ENCODE measurements at regions not wholly inside any gene's neighbourhood (a gene's known extent, or its start where the extent isn't known, plus 50 kb on each side); places are given as distances from the start of the nearest gene placed in this dataset.
"Not testable (repeated sequence)": the region's sequence is repeated elsewhere in the genome, so short reads cannot be mapped to it uniquely, and the experiment has no call there.

DNA sequence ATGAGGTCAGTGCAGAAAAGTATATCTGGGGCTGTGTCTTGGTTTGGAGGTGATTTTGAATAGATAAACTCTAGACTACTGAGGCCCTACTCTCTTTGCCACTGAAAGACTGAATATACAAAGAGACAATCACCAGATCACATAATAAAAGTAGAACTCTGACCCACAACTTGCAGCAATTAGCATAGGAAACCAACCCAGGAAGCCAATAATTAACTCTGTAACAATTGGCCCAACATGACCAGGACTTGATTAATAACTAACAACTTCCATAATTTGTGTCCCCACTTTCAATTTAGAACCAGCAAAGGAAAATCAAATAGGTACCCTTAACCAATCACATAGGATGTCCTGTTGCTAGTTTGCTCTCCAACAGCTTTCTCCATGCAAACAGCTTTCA, 1104.9 kb upstream of the CELF4 start:
- DNase-seq (ENCODE audit: low spot score) = no peak

DNA sequence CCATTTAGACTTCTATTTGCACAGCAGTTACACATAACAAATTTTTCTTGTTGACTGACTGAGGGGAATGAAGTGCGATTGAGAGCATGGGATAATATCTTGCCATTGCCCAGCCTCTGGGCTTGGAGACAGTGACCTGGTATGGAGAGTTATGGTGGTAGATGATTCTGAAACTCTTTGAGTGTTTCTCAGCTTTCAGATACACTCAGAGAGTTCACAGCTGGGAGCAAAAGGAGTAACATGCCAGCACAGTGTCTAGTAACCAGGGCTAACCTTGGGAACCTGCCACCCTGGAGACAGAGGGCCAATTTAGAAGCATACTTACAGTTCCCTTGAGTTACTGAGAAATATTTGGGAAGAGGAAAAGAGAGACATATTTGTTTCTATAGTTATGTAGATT, 1099.3 kb upstream of the CELF4 start:
- no peak for DNase-seq (ENCODE audit: low spot score)

DNA sequence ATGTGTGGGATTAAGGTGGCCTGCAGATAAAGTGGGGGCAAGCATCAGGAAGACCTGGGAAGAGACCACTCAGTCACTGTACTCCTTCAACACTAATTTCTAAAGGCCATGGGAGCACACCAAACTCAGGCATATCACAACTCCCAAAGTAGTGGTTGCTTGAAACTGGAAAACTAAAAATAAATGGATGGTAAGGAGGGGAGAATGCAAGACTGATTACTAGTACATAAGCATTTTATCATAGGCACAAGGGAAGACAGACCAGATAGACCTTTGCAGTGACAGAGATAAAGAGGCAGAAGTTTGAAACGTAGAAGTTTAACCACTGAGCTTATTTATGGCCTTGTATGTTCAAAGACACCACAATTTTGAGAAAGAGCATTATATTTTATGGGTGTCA, 1098.1 kb upstream of the CELF4 start:
- no peak for DNase-seq (ENCODE audit: low spot score)

DNA sequence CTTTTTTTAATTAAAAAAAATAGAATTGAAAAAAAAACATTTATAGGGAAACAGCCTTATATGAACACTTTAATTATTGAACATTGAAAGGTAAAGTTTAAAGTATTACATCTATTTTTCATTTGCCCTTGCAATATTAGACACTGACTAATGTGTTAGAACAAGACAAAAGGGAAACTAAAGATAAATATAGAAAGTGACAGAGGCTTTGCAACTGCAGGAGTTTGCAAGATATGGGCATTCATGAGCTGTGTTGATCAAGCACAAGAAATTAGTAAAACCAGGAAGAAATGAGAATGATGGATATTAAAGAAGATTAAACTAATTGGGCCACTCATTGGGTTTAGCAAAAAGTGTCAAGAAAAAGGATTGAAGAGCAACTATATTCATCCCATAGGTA, 1097.7 kb upstream of the CELF4 start:
- no peak for DNase-seq (ENCODE audit: low spot score)

DNA sequence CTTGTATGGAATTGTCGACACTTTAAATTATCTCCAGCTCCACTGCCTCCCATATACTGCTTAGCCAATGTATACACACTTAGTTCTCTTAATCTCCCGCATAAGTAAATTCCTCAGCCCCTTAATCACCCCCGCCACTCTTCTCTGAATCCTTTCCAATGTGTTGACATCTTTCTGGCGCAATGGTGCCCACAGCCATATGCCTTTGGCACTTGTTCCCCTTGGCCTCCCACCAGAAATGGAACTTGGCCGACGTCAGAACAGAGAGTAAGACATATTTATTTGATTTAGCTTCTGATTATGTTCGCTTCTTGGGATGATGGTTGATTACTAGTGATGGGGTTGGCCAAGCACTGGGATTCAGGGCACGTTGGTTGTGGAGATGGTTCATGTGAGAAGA, 1089.3 kb upstream of the CELF4 start:
- no peak for DNase-seq (ENCODE audit: low spot score)

DNA sequence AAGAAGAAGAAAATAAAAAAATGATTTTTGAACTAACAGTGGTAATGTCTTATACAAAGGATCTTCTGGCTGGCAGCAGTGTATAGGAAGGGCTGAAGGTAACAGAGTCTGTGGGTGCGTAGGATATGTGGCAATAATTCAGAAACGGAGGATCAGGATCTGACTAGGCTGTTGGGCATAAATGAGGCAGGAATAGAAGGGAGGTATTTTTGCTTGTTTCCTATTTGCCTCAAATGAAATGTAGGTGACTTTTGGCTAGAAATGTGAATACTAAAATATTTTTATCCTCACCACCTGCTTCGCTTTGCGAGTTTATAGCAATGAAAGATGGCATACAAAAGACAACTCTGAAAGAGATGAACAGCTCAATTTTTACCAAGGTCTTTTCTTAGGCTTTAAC, 1086.1 kb upstream of the CELF4 start:
- no peak for DNase-seq (ENCODE audit: low spot score)

DNA sequence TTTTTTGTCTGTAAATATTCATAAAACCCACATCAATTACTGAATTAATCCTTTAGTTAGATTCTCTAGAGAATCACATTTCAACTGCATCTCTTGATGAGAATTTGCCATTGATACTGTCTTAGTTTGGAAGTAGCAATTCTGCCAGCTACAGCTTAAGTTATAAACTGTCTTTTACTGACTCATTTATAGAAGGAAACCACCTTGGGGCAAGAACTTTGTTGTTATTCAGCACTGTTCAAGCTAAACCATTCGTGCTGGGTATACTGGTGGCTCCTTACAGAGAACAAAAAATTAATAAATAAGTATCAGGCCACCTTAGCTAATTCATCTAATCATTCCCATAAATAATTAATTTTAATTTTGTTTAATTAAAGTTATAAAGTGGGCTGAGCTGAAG, 1082.6 kb upstream of the CELF4 start:
- no peak for DNase-seq (ENCODE audit: low spot score)

DNA sequence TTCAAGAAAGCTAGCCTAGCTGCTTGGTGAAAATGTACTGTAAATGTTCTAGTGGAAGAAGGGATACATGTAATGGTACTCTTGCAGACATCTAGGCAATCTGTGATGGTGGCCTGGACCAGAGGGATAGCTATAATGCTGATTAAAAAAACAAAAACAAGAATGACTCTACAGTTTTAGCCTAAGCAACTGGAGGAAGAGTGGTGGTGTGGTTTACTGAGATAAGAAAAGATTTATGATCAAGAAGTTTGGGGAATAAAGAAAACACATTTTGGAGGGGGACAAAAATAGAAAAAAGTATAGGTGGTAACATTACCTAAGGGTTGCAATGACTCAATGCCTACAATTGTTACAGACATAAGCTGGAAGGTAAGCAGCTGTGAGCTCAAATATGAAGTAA, 1080.7 kb upstream of the CELF4 start:
- DNase-seq (ENCODE audit: low spot score) = no peak

DNA sequence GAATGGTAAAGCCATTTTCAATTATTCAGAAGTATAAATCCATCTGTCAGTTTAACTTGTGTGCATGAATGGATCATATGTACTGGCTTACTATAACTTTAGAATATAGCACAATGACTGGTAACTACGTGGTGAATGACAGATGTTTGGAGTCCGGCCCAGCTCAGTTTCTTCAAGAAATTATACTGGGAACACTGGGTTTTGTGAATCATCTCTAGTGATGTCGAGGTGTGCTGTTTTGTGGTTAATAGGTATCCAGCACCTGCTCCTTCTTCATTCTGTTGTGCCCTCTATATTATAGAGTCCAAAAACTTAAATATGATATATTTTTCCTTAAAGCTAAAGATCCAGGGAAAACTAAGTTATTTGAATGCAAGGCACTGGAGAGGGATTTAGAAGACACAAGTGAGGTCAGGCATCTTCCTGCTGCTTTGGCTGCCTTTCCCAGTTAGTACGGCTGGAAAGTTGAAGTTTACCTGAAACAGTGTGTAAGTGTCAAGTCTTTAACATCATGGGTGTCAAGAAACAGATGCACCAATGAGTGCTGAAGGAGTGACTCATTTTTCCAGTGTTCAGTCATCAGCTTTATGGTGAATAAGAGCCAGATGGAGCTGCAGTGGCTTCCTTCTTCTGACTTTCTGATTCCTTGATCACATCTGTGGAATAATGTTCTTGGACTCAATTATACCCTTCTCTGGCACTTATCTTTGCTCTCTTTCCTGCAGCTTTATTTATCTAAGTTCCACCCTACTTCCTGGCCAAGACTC, 1079.5 kb upstream of the CELF4 start:
- DNase-seq (ENCODE audit: low spot score) = no peak

DNA sequence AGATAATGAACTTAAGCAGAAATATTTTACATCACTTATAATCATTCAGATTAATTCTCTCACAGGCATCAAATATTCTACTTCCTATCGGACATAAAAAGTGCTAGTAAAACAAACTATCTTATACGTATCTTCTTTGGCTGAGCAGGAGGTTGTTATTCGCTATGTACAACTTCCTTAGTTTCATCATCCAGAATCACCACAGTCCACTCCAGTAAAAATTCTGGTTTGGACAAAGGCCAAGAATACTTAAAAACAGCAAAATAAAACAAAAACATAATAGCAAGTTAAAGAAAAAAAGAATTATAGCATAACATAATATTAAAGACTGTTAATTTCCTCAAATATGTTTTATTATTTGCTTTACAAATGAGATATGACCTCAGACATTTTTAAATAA, 1077.1 kb upstream of the CELF4 start:
- DNase-seq (ENCODE audit: low spot score) = no peak

DNA sequence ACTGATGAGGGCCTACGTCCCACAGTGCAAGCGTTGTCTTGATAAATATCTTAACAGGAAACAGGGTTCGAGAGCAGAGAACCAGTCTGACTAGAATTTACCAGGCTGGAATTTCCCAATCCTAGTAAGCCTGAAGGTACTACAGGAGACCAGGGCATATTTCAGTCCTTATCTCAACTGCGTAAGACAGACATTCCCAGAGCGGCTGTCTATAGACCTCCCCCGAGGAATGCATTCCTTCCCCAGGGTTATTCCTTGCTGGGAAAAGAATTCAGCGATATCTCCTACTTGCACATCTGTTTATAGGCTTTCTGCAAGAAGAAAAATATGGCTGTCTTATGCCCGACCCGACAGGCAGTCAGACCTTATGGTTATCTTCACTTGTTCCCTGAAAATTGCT, 1074.1 kb upstream of the CELF4 start:
- DNase-seq (ENCODE audit: low spot score) = not testable (repeated sequence)

DNA sequence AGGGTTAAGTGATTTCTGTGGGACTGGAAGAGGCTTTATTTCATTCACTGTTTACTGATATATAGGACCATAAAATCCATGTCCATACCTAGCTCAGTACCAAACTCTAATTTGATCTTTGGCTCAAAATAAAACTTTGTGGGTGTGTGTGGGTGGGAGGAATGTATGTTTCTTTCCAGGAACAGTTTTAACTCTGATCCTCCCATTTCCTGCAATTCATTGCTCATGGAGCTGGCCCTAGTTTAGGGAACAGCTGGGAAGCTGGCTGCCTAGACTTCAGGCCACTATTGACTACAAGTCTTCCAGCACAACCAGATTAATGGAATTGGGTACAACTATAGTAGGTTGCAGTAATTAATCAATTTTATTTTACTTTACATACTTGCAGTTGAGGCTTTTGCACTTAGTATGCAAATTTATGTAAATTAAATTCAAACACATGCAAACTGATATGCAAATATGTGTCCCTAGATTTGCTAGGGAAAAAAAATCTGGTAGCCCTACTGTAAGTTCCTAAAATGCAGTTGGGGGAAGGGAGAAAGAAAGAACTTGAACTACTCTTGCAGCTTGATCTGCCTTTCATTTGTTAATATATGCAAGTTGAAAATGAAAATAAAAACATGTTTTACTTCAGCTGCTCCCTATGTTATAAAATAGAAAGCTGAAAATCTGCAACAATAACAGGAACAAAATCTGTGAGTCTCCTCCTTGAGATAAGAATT, 1070.3 kb upstream of the CELF4 start:
- DNase-seq (ENCODE audit: low spot score) = no peak

DNA sequence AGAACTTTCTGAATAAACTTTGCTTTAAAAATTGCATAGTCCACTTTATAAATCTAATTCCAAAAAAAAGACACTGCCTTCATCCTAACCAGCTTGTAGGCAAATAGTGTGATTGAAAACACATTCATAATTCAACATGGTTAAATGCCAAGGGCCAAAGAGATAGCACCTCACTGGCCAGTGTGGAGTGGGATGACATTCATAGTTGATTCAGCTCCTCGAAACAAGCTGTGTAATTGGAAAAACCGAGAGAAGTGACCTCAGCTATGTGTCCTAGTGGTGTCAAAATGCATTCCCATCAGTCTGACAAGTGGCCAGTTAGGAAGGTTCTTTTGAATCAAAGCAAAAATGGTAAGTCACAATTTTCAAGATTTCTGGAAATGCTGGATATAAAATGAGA, 1068.5 kb upstream of the CELF4 start:
- no peak for DNase-seq (ENCODE audit: low spot score)

DNA sequence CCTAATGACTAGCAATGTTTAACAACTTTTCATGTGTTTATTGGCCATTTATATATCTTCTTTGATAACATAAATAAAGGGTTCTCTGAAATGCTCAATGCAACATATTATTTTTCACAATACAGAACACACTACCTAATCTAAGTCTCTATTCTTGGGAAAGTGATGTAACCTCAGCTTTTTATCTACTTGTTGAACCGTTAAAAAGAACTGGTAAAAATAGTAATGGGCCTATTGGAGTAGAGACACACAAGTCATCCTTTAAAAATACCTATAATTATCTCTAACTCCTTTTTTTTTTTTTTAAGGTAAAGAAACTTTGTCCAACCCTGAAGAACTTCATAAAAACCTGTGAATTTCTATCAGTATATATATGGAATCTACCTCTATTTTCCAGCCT, 1067.7 kb upstream of the CELF4 start:
- DNase-seq (ENCODE audit: low spot score) = no peak

DNA sequence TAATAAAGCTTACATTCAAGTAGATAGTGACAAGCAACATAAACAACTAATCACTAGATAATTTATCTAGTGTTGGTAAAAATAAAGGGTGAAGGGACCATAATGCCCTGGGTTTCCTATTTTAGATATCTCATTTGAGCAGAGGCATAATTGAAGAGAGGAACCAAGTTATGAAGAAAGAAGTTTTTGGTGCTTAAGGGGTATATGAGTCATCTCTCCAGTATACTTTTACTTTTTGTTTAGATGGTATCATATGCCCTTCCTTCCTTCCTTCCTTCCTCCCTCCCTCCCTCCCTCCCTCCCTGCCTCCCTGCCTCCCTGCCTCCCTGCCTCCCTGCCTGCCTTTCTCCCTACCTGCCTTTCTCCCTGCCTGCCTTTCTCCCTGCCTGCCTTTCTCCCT, 1053.5 kb upstream of the CELF4 start:
- no peak for DNase-seq (ENCODE audit: low spot score)

DNA sequence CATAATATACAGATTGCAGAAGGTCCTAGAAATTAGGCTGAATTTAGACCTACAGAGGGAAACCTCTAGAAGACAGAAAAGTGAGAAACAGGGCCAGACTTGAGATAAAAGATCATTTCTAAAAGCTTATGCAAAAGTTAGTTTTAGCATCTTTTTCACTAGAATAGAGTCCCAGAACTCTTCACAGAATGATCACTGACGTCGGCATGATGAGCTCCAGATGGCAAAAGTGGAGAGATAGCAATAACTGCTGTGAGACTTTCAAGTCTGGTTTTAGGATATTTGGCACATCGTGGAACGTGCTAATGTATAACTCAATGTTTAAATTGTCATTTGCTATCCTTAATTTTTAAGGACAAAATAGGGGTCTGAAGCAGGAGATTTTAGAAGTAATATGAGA, 1050.7 kb upstream of the CELF4 start:
- DNase-seq (ENCODE audit: low spot score) = no peak

DNA sequence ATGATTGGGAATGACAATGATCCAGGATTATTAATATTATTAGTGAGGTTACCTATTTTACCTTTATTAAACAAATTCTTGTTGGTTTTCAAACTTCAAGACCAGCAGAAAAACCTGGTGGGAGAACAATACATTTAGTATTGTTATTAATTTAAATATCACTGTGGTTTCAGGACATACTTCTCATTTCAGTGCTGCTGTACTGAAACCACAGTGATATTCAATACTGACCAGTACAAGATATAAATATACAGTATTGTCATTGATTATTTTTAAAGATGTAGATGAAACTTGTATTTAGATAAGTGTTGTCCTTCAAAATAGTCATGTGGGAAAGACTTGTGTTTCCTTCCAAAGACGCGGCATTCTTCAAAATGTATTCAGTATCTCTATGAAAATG, 1047.3 kb upstream of the CELF4 start:
- no peak for DNase-seq (ENCODE audit: low spot score)

DNA sequence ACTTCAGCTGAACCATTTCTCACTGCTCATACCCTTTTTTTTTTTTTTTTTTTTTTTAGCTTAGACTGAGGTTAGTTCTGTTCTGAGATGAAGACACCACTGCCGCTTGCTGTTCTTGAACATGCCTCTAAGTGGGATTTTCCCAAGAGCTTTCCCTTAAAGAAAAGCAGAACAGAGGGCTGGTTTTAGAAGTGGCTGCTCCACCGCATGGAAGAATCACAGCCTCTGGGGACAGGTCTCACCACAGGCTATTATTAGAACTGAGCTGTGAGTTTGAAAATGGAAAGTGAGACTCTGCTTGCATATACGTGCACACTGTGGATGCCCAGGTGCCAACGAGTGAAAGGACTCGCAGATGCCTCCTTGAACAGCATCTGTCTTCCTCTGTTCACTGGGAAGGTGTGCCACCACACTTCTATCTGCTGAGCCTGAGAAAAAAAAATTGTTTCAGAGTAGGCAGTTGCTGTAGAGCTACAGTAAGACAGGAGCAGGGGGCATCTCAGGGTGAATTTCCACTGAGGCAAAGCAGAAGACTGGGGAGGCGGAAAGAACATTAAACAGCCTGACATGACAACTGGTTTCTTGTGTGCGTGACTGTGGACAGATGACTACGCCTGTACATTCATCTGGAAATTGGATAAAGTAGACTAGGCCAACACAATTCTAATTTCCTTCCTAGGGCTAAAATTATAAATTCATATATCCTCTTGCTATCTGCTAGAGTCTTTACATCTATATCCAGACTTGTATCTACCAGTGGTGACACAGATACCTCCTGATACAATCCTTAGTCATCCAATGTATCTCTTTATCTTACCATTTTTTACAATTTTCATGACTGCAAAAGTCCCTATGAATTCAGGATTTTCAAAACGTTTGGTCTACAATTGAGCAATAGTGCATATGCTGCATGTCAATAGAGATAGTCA, 1045.7 kb upstream of the CELF4 start:
- no peak for DNase-seq (ENCODE audit: low spot score)

DNA sequence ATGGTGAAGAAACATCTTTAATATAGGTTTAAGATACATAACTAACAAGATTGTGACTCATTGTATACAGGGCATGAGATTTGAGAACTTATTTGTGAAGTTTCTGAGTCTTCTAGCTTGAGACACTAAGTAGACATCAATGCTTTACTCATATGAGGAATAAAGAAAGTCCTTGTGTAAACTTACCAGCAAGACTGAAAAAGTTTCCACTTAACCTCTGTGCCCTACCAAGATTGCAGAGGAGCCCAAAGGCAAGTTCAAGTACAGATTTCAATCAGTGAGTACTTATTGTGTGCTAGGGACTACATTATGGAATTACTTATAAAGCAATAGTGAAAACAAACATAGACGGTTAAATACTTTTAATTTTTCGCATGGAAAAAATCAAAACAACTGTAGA, 1041.2 kb upstream of the CELF4 start:
- no peak for DNase-seq (ENCODE audit: low spot score)

DNA sequence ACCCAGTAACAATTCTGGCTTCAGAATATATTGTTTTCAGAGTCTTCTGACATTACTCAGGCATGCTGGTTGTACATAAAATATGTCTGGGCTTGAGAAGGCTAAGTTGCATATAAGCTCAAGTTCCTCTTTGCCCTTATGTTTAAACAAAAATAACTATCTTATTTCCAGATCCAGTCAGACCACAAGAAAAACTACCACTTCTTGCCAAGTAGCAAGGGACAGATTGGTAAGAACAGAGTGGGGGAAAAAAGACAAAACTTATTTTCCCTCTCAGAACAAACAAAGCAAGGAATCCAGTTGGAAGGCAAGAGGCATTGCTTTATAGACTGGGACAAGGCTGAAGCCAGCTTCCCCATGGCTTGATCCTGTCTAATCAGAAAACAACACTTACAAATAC, 1036.7 kb upstream of the CELF4 start:
- DNase-seq (ENCODE audit: low spot score) = no peak

DNA sequence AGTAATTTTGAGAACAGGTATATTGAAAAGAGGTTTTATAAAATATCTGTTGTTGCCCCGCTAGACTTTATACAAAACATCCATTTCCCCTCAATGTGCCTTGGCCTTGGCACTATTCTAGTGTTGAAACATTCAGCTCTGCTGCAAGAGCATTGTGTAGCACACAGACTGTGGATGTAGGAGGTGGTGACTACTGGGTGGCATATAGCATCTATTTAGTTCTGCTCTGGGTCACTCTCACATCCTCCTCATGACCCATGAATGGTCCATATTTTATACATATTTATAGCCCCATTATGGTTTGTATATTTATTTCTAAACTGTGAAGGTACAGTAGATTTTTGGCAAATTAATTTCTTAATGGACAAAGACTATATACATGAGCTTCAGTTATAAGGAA, 1022.0 kb upstream of the CELF4 start:
- no peak for DNase-seq (ENCODE audit: low spot score)

DNA sequence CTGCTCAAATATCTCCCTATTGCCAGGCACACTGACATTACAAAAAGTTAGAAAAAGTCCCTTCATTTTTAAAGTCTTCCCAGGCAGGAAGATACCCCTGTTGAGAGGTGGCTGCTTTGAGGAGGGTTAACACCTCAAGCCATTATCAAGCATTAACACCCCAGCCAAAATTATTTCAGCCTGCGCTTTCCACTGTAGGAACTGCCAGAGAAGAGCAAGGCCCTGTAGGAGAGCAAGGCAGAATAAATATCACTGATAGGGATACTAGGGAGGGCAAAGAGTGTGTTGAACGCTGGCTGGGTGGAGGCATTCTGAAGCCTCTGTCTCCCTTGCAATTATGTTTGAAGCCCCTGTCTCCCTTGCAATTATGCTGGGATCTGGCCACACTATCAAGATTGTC, 1020.7 kb upstream of the CELF4 start:
- no peak for DNase-seq (ENCODE audit: low spot score)

DNA sequence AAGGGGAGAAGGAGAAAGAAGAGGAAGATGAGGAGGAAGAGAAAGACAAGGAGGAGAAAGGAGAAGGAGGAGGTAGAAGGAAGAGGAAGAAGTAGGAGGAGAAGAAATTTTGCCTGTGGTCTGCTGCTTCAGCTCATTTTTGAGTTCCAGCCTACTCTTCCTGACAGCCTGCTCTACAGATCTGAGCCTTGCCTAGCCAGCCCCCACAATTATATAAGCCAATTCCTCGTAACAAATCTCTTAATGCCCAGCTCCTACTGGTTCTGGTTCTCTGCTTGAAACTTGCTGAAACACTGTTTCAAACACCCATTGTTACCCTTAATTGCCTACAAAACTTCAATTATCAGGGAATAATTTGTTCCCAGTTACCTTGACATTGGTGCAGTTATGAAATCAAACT, 1014.2 kb upstream of the CELF4 start:
- no peak for DNase-seq (ENCODE audit: low spot score)
